ELR (cell line): ENCODE measurements at regions not wholly inside any gene's neighbourhood (a gene's known extent, or its start where the extent isn't known, plus 50 kb on each side); places are given as distances from the start of the nearest gene placed in this dataset.
"Not testable (repeated sequence)": the region's sequence is repeated elsewhere in the genome, so short reads cannot be mapped to it uniquely, and the experiment has no call there.

Experiments
- DNase-seq: peaks from one replicate; pipeline ENCODE4 v3.0.0-alpha.2; 2015; ENCODE audit warnings: low read depth

DNA sequence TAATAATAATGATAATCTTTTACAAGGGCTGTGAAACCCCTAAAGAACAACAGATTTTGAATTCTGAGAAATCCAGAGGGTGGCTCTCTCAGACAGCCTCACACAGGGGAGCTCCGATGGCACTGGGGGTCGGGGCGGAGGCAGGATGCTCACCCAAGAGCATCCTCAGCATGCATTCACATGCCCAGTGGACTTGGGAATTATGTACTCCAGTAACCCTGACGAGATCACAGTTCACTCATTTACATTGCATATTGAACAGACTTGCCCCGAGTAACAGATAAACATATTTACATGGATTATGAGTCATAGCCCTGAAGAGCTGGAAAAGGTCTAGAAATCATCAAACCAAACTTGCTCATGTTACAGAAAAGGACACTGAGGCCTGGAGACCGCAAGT is 482.7 kb upstream of the JARID2 start:
- peak; percentile 70 for DNase-seq

DNA sequence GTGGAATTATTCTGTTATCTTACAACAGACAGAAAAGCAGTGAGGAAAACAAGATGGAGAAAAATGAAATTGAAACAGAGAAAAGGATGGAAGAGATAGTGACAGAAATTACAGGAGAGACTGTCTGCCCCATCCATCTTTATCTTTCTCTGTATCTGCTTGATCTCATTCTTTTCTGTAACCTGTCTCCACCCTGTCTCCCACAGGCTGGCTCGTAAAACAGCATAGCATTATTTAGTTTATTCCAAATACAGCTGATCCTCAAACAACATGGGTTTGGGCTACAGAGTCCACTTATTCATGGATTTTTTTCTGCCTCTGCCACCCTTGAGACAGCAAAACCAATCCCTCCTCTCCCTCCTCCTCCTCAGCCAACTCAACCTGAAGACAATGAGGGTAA is 482.3 kb upstream of the JARID2 start:
- no peak for DNase-seq

DNA sequence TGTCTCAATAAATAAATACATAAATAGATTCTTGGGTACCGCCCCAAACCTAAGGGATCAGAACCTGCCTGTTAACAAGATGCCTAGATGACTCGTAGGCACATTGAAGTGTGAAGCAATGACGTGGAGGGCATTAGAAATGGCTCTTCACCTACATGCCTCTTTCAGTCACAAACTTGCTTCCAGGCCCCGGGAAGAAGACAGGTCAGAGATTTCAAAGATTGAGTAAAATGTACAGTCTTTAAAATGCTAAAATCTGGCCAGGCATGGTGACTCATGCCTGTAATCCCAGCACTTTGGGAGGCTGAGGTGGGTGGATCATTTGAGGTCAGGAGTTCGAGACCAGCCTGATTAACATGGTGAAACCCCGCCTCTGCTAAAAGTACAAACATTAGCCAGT is 480.8 kb upstream of the JARID2 start:
- DNase-seq: peak; percentile 62

DNA sequence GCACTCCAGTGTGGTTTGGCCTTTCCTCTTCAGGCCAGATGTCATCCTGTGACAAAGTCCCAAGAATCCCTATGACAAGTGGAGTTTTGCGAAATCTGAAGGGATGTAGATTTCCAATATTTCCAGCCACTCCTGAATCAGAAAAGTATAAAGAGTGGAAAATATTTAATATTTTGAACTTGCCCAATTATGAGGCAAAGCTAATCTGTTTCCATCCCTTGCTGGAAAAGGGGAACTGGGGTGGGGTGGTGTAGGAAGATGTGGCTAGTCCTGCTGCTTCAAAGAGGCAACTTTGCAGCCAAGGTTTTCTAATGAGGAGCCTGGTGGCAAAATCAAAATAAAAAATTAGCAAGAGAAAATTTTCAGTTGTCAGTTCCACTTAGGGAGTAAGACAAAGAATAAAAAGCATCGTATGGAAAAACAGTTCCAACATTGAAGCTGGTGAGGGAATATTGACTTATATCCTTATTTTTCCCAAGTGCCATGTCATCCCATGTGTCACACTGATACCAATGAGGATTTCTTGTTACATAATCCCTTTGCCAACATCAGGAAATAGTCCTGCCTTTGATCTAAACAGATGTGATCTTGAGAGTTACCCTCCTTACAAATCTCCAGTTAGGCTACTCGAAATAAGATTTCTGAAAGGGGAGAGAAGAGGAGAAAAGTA is 480.0 kb upstream of the JARID2 start:
- DNase-seq: no peak

DNA sequence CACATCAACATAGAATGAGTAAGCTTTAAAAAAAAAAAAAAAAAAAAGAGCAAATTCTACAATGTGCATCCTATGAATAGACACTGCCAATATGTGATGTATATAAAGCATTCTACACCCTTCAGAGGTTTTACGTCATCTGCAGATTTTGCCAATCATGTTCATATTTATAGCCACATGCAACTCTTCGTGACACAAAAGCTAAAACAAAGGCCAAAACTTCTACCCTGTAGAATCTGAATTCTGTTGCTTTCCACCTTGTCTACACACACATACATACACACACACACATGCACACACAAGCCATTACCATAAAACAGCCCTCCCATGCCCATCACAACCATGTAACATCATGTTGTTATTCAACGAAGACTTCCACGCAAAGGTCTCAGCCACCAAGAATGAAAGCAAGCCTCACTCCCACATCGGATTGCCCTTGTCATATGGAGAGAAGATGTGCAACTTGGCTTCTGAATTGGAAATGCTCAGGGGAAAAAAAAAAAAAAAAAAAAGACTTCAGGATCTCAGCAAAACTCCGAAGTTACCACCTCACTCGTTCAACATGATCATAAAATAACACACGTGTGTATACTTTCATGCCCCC is 479.4 kb upstream of the JARID2 start:
- no peak for DNase-seq

DNA sequence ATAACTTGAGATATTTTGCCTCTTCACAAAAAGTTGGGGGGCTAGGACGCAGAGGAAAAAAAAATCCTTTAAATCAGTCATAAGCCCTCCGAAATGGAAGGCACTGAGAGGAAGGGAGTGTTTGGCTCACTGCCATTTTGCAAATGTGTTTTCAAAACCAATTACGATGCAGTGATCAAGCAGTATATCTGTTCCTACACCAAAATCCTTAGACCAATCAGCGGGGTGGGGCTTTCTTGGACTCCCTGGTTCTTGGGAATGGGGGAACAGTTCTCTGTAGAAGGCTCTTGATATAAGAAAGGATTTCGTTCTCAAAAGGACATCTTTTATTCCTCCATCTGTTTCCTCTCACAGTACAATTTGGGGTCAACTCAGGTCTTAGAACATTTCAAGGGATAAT is 478.6 kb upstream of the JARID2 start:
- DNase-seq: no peak

DNA sequence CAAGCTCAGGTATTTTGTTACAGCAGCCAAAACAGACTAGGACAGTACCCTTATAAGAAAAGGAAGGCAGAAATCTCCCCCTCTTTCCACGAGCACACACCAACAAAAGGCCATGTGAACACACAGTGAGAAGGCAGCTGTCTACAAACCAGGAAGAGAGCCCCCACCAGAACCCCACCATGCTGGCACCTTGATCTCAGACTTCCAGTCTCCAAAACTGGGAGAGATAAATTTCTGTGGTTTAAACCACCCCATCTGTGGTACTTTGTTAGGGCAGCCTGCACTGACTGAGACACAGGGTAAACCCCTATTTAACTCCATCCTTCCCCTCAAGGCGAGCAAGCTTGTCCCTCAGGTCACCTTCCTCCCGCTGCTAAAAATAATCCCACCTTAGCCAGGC is 475.8 kb upstream of the JARID2 start:
- DNase-seq: no peak

DNA sequence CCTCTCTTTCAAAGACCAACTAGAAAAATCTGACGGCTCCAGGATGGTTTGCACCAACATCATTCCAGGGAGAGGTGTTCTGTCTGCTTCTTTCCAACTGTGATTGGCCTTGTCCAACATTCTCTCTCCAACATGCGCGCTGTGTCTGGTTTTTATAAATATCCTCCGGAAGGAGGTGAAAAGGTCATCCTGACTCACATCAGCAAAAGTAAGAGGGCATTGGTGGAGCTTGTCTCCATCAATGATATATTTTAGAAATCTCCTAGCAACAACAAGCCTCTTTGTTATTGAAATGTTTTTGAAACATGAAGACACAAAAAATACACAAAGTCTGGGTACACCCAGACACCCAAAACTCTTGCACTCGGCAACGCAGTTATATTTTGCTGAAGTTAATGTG is 475.3 kb upstream of the JARID2 start:
- peak; percentile 52 for DNase-seq

DNA sequence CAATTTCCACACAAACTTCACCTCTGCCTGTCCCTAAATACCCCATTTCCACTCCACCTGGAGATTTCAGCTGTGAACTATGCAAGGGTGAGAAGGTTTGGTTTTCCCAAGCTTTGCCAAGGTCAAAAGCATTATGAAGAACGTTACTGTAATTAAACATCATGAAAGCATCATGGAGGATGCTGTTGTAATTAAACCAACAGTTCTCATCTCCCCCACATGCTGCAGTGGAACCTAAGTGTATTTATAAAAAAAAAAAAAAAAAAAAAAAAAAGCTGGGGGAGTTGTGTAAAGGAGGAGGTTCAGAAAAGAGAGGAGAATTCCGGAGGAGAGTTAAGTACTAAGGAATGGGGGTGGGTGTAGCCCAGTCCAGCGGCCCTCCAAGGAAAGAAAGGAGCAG is 474.9 kb upstream of the JARID2 start:
- no peak for DNase-seq

DNA sequence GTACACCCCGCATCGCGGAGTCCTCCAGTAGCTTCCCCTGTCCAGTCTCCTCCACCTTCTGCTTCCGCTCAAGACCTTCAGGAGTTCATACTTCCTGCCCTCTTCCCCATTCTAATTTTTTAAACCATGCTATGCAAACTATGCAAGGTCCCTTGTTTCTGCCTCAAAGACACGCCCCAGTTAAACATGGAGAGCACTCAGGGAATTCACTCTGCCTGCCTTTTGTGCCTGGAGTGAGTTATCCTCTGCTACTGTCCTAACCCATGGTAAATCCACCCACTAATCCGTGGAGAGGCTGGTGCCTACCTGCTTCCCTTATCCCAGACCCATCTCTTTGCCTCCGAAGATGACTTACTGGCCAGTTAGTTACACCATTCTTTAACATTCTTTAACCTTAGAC is 473.7 kb upstream of the JARID2 start:
- no peak for DNase-seq

DNA sequence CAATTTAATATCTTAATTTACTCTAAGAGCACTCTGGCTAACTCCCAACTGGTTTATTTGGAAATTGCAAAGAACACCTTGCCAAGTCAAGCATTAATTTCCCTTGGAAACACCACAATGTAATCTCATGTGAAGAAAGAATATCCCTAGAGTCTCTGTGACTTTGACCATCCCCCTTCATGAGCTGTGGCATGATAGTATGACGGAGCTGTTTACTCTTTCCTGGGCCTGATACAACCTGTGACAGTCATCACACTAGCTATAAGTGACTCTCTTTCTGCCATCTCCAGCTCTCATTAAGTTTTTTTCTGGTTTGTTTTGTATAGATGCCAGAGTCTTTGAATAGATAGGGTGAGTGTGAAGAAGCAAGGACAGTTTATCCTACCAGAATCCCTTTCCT is 470.3 kb upstream of the JARID2 start:
- DNase-seq: no peak

DNA sequence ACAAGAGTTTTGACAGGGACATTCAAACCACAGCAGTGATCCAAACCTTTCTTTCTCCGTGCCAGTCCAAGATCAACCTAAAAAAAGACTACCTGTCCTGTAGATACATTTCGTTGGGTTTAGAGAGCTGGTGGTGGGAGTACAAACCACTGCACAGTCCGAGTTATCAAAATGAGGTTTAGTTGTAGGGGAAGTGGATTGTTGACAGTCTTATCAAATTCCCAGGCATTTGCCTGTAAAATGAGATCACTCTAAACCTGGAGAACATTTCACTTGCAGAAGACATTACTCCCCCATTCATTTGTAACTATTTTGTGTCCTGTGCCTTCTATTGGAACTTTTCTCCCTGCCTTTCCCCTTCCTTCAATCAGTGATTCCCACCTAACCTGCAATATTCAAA is 469.6 kb upstream of the JARID2 start:
- no peak for DNase-seq

DNA sequence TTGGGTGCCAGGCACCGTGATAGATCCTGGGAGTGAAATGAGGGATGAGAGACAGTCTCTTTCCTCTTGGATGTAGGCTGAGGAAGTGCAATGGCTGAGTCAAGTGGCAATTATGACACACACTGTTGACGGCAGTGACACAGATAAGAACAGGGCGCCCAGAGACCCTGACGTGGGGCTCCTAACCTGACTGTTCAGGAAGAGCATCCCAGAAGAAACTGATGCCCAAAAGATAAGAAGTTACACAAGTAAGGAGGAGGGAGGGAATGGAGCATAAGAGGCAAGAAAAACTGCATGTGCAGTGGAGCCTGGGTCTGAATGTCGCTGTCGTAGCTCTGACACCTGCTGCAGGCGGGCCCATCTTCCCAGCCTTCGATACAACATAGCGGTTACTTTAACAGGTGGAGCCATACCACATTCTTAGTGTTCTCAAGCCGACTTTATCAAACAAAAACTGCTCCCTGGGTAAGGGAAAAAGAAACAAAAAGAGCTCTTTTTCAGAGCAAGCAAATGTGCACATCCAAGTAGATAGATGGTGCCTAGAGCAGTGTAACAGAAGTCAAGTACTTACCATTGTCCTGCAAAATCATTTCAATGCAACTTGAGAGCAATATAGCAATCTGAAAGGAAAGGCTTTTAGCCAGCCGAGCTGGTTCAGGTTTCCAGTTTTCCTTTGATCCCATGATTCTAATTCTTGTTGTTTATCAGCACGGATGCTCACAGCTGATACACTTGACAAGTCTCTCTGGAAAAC is 463.9 kb upstream of the JARID2 start:
- no peak for DNase-seq

DNA sequence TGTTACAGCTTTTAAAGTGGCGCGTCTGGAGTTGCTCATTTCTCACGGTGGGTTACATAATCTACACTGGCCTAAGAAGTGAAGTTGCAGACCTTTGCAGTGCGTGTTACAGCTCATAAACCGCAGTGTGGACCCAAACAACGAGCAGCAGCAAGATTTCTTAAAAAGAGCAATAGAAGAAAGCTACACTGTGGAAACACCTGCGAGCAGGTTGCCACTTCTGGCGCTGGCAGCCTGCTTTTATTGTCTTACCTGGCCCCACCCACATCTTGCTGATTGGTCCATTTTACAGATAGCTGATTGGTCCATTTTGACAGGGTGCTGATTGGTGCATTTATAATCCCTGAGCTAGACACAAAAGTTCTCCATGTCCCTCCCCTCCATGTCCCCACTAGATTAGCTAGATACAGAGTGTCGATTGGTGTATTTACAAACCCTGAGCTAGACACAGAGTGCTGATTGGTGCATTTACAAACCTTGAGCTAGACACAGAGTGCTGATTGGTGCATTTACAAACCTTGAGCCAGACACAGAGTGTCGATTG is 462.9 kb upstream of the JARID2 start:
- DNase-seq: not testable (repeated sequence)

DNA sequence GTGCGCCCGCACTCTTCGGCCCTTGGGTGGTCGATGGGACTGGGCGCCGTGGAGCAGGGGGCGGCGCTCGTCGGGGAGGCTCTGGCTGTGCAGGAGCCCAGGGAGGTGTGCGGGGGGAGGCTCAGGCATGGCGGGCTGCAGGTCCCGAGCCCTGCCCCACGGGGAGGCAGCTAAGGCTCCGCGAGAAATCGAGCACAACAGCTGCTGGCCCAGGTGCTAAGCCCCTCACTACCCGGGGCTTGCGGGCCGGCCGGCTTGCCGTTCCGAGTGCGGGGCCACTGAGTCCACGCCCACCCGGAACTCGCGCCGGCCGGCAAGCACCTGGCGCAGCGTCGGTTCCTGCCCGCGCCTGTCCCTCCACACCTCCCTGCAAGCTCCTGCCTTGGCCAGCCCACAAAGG is 462.3 kb upstream of the JARID2 start:
- no peak for DNase-seq

DNA sequence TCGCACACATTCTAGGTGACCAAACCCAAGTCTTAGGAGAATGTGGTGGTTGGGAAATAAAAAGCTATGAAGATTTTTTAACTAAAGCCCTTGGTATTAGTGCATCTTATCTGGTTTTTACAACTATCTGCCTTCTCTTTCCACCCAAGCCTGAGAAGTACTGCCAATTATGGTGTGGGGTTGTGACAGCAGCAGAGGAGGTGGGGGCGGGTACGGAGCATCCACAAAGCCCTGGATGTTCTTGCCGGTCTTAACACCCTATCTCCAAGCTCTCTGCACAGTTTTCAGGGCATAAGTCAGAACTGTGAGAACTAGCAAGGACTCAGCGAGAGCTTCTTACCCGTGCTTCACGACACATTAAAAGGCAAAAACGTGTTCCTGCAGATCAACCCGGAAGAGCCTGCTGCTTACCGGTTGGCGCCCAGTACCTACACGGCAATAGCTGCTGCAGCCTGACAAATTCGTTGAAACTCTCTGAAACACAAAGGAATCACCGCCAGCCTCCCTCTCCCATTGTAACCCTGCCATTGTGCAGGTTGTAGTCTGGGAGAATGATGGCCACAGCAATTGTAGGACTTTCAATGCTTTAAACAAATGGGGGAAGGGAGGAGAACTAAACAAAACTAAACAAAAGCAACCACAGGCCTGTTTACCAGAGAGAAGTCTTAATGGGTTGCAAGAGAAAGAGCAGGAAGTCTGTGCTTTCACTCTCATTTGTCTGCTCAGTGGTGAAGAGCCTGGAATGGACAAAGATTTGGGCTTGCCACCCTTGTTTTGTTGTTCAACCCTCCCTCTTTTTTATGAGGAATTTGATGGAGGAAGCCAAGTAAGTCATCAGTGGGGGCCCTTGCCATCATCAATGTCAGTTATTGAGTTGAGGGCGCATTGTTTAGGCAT is 461.0 kb upstream of the JARID2 start:
- no peak for DNase-seq

DNA sequence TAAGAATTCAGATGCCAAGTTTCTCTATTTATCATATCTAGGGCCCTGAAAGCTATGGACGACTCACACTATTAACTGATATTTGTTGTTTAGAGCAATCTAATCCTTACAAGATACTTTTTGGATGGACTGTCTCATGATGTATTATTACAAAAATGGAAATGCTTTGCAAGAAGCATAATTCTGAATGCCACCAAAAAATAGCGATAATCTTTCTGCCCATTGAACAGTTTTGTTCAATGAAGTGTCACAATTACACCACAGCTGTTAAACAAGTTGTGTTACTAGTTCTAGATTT is 460.4 kb upstream of the JARID2 start:
- no peak for DNase-seq

DNA sequence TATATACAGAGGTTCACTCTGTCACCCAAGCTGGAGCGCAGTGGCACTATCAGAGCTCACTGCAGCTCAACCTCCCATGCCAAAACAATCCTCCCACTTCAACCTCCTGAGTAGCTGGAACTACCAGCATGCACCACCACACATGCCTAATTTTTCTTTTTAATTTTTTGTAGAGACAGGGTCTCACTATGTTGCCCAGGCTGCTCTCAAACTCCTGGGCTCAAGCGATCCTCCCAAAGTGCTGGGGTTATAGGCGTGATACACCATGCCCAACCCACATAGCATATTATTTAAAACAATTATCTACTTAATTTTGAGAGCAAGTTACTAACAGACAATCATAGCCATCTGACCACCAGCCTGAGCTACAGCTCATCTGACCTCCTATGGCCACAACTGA is 459.9 kb upstream of the JARID2 start:
- no peak for DNase-seq

DNA sequence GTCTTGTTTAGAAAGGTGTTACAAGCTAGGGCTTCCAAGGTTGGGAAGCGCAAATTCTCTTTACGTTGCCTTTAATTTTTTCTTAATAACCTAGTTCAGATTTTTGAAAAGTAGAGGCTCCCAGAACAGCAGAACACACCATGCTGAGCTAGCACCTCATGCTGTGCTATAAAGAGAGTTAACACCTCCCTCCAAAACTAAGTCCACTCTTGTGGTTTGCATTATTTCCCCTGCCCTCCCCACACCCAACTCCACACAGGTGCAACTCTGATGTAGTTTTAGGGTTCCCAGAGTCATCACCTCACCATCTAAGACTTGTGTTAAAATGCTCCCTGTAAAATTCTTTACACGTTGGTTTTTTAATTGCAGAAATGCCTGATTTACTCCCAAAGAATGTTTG is 459.4 kb upstream of the JARID2 start:
- DNase-seq: no peak

DNA sequence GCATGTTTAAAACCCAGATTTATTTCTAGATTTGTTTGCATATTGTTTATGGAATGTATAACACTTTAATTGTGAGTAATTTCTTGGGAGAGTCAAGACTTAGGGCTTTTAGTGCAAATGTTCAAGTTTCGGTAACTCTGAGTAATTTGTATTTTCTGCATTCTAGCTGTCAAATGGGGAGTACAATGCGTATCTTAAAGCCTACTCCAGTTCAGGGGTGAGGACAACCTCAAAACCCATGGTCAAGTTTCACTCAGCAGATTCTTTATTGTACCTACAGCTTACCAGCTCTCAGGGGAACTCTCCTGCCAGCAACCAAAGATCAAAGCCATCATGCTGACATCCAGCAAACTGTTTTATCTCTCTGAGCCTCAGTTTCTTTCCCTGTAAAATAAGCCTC is 458.6 kb upstream of the JARID2 start:
- DNase-seq: no peak

DNA sequence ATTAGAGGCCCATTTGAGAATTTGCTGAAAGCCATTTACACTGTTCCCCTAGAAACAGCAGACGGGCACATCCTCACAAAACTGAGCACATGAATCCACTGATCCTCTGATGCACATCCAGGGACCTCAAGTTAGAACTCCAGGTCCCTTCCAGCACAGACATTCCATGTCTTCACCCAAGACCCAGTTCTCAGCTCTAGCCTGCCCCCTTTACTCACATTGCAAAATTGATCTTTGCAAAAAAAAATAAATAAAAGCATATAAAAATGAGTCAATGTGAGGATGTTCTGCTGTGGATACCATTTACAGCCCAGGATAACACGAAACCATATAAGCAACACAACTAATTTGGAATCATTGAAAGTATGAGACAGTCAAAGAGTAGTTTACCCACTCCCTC is 458.2 kb upstream of the JARID2 start:
- DNase-seq: peak; percentile 13

DNA sequence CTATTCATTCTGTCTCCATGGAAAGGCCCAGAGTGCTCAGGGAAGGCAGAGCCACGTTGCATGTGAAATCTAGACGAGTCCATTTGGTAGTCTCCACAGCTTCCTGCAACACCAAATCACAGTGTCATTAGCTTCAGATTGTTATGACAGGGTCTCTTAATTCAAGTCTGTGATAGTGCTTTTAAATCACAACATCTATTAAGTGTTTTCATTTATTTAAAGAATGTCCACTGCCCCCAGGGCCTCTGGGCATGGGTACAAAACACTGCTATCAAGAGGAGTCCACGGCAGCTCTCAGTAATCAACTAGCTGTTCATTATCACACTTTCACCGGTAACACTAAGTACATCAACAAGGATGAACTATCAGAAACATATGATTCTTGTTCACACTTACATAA is 455.9 kb upstream of the JARID2 start:
- DNase-seq: no peak

DNA sequence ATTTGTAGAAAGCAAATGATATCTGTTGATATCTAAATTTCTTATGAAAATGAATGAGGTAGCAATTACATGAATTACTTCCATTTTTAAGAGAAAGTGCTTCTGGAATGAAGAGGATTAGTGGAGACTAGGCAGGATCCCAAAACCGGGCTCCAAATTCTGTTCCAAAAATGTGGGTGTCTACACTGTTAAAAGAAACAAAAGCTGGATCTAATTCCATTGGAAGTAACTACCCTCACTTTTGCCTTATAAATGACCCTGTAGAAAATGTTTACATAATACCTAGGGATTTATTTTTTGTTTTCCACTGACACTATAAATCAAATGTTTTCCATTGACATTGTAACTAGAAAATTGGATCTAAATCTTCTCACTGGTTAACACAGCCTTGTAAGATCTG is 454.9 kb upstream of the JARID2 start:
- DNase-seq: no peak
